CD4-positive, alpha-beta memory T cell (primary cell): ENCODE measurements at regions not wholly inside any gene's neighbourhood (a gene's known extent, or its start where the extent isn't known, plus 50 kb on each side); places are given as distances from the start of the nearest gene placed in this dataset.

ENCODE experiments used
- CTCF ChIA-PET: fragments of 350-600 bp; sonication (Branson Sonifier 250); formaldehyde crosslinking; loops from one replicate; lab custom pipeline; 2021; ENCODE audit warnings: inconsistent platforms; ENCODE audit not compliant: partially characterized antibody; lab: Charles Lee
- POLR2A ChIA-PET: fragments of 350-600 bp; sonication (Branson Sonifier 250); formaldehyde crosslinking; loops from one replicate; lab custom pipeline; 2021; ENCODE audit not compliant: partially characterized antibody; lab: Charles Lee
- DNase-seq, 5 donors: peaks; one replicate each; pipeline versions ENCODE4 v3.0.0 to v3.0.0-alpha.2; 2020 to 2022; ENCODE audit warnings: mixed read lengths in 1 of 5
- H3K27ac ChIP-seq: one replicate; pipeline ENCODE4 v1.7.0; 2013; ENCODE audit warnings: low read depth, low read length
- H3K27me3 ChIP-seq: 2 replicates; pipeline ENCODE4 v1.7.0; 2013; ENCODE audit warnings: mild to moderate bottlenecking, low read length, moderate library complexity; ENCODE audit not compliant: insufficient read depth
- H3K36me3 ChIP-seq: 2 replicates; pipeline ENCODE4 v1.7.0; 2013; ENCODE audit warnings: mild to moderate bottlenecking, low read length, moderate library complexity; ENCODE audit not compliant: insufficient read depth
- H3K4me1 ChIP-seq: 2 replicates; pipeline ENCODE4 v1.7.0; 2013; ENCODE audit warnings: mild to moderate bottlenecking, low read length, moderate library complexity; ENCODE audit not compliant: insufficient read depth
- H3K4me3 ChIP-seq, 2 donors: one replicate each; pipeline ENCODE4 v1.7.0; 2013; ENCODE audit warnings: low read length in 2 of 2, mild to moderate bottlenecking in 1 of 2
- H3K9me3 ChIP-seq, 2 donors: one replicate each; pipeline ENCODE4 v1.7.0; 2013; ENCODE audit warnings: low read length in 2 of 2, control low read depth in 1 of 2; ENCODE audit not compliant: control insufficient read depth in 1 of 2
- H3K27ac Mint-ChIP-seq, 7 donors: one replicate each; pipeline ENCODE4 v1.8.0; 2020 to 2021; ENCODE audit warnings: mixed read lengths in 7 of 7, mild to moderate bottlenecking in 6 of 7, inconsistent platforms in 3 of 7, moderate library complexity in 3 of 7
- H3K27me3 Mint-ChIP-seq, 2 donors: one replicate each; pipeline ENCODE4 v1.8.0; 2020 to 2021; ENCODE audit warnings: mixed read lengths in 2 of 2
- H3K36me3 Mint-ChIP-seq, 2 donors: one replicate each; pipeline ENCODE4 v1.8.0; 2020 to 2021; ENCODE audit warnings: mixed read lengths in 2 of 2, inconsistent platforms in 1 of 2, mild to moderate bottlenecking in 1 of 2
- H3K4me1 Mint-ChIP-seq, 4 donors: one replicate each; pipeline ENCODE4 v1.8.0; 2020 to 2021; ENCODE audit warnings: mixed read lengths in 4 of 4, mild to moderate bottlenecking in 1 of 4
- H3K4me3 Mint-ChIP-seq, 8 donors: one replicate each; pipeline ENCODE4 v1.8.0; 2020 to 2021; ENCODE audit warnings: mixed read lengths in 8 of 8, mild to moderate bottlenecking in 7 of 8, moderate library complexity in 6 of 8, inconsistent platforms in 3 of 8
- H3K9me3 Mint-ChIP-seq, 8 donors: one replicate each; pipeline ENCODE4 v1.8.0; 2020 to 2021; ENCODE audit warnings: mixed read lengths in 8 of 8, mild to moderate bottlenecking in 5 of 8, inconsistent platforms in 3 of 8, moderate library complexity in 1 of 8
- intact Hi-C: fragments of 100-400 bp; cut with micrococcal nuclease; formaldehyde crosslinking; loops from one replicate; pipeline ENCODE4 v1.15.1; 2023

DNA sequence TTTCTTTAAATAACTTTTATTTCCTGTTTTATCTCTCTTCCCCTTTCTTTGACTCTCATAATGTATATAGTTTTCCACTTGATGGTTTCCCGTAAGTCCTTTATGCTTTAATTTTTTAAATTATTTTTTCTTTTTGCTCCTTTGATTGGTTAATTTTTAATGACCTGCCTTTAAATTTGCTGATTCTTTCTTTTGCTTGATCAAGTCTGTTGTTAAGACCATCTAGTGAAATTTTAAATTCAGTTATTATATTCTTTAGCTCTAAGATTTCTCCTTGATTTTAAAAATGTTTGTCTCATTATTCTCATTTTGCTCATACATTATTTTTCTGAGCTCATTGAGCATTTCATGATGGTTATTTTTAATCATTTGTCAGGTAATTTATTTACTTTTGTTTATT lies 718.6 kb downstream of the METTL15 start:
- H3K27ac Mint-ChIP-seq, result no peak overlapping the region
- H3K27me3 Mint-ChIP-seq, result no peaks in the 10 kb centered on the region
- H3K4me1 ChIP-seq, result no peaks in the 10 kb centered on the region
- no peaks in the 10 kb centered on the region for H3K36me3 Mint-ChIP-seq
- ChIA-PET CTCF (no interaction called here), POLR2A (no interaction called here)
- H3K4me1 Mint-ChIP-seq, result no peaks in the 10 kb centered on the region
- DNase-seq, result no peak
- H3K36me3 ChIP-seq, result no peaks in the 10 kb centered on the region
- intact Hi-C loops, result no loop called here
- no peak overlapping the region for H3K4me3 Mint-ChIP-seq
- H3K27me3 ChIP-seq, result no peaks in the 10 kb centered on the region
- H3K4me3 ChIP-seq, result no peak overlapping the region
- no peaks in the 10 kb centered on the region for H3K9me3 ChIP-seq
- H3K27ac ChIP-seq, result no peak overlapping the region
- peaks cover 3 to 22% (median 7%) of the 10 kb centered on the region in 8 donors for H3K9me3 Mint-ChIP-seq

GRCh38 chr11:28822576-28822975 lies 714.4 kb downstream of the METTL15 start:
- Mint-ChIP-seq H3K9me3 (peaks cover 0 to 19% (median 7%) of the 10 kb centered on the region in 8 donors), H3K4me1 (no peaks in the 10 kb centered on the region), H3K27ac (no peak overlapping the region), H3K36me3 (no peaks in the 10 kb centered on the region), H3K27me3 (no peaks in the 10 kb centered on the region), H3K4me3 (no peak overlapping the region)
- intact Hi-C loops, result no loop called here
- no peak overlapping the region for H3K27ac ChIP-seq
- no peak for DNase-seq
- no peaks in the 10 kb centered on the region for H3K4me1 ChIP-seq
- POLR2A ChIA-PET, result no interaction called here
- CTCF ChIA-PET, result no interaction called here
- H3K36me3 ChIP-seq, result no peaks in the 10 kb centered on the region
- H3K9me3 ChIP-seq, result no peaks in the 10 kb centered on the region
- H3K4me3 ChIP-seq, result no peak overlapping the region
- H3K27me3 ChIP-seq, result no peaks in the 10 kb centered on the region

- H3K27ac ChIP-seq, result no peak overlapping the region
- Mint-ChIP-seq H3K36me3 (no peaks in the 10 kb centered on the region), H3K27me3 (no peaks in the 10 kb centered on the region), H3K4me3 (no peak overlapping the region), H3K4me1 (no peaks in the 10 kb centered on the region), H3K27ac (no peak overlapping the region), H3K9me3 (peaks cover 0 to 12% (median 2%) of the 10 kb centered on the region in 8 donors)
- DNase-seq, result no peak
- no peaks in the 10 kb centered on the region for H3K4me1 ChIP-seq
- no peak overlapping the region for H3K4me3 ChIP-seq
- H3K36me3 ChIP-seq, result no peaks in the 10 kb centered on the region
- ChIA-PET CTCF (no interaction called here), POLR2A (no interaction called here)
- no peaks in the 10 kb centered on the region for H3K27me3 ChIP-seq
- intact Hi-C loops, result no loop called here
- no peaks in the 10 kb centered on the region for H3K9me3 ChIP-seq
Measured at GRCh38 chr11:28820296-28820989, 712.3 kb downstream of the METTL15 start.

GRCh38 chr11:28819741-28820140 lies 711.6 kb downstream of the METTL15 start:
- Mint-ChIP-seq H3K4me3 (no peak overlapping the region), H3K9me3 (peaks cover 0 to 19% (median 1%) of the 10 kb centered on the region in 8 donors), H3K36me3 (no peaks in the 10 kb centered on the region), H3K27me3 (no peaks in the 10 kb centered on the region), H3K4me1 (no peaks in the 10 kb centered on the region), H3K27ac (no peak overlapping the region)
- Histone ChIP-seq H3K36me3 (no peaks in the 10 kb centered on the region), H3K27me3 (no peaks in the 10 kb centered on the region), H3K9me3 (no peaks in the 10 kb centered on the region), H3K27ac (no peak overlapping the region), H3K4me1 (no peaks in the 10 kb centered on the region), H3K4me3 (no peak overlapping the region)
- POLR2A ChIA-PET, result no interaction called here
- DNase-seq, result no peak
- CTCF ChIA-PET, result no interaction called here
- intact Hi-C loops, result no loop called here

GRCh38 chr11:28815110-28815509 lies 706.9 kb downstream of the METTL15 start:
- Histone ChIP-seq H3K4me3 (no peak overlapping the region), H3K9me3 (no peaks in the 10 kb centered on the region), H3K27me3 (no peaks in the 10 kb centered on the region), H3K36me3 (no peaks in the 10 kb centered on the region), H3K4me1 (no peaks in the 10 kb centered on the region), H3K27ac (no peak overlapping the region)
- Mint-ChIP-seq H3K27ac (no peak overlapping the region), H3K9me3 (peaks cover 0 to 19% (median 3%) of the 10 kb centered on the region in 8 donors), H3K4me3 (no peak overlapping the region), H3K4me1 (no peaks in the 10 kb centered on the region), H3K36me3 (no peaks in the 10 kb centered on the region), H3K27me3 (no peaks in the 10 kb centered on the region)
- intact Hi-C loops, result no loop called here
- POLR2A ChIA-PET, result no interaction called here
- DNase-seq, result no peak
- CTCF ChIA-PET, result no interaction called here

DNA sequence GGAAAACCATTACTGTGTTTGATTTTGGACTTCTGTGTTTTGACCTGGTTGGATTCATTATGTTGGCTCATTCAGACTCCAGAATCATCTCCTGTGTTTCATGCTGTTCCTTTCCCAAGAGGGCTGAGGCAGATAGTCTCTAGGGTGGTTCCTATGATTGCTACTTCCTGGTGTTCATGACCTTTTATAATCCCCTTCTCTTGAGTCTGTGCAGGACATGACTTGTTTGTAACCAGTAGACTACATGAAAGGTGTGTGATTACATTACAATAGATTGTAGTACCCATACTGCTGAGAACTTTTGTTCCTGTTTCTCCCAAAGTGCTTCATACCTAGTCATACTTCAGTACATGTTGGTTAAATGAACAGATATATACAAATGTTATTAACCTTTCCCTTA lies 700.6 kb downstream of the METTL15 start:
- CTCF ChIA-PET, result no interaction called here
- no peak overlapping the region for H3K27ac ChIP-seq
- H3K4me3 ChIP-seq, result no peak overlapping the region
- Mint-ChIP-seq H3K4me3 (no peak overlapping the region), H3K36me3 (no peaks in the 10 kb centered on the region), H3K27me3 (no peaks in the 10 kb centered on the region), H3K9me3 (peaks cover 0 to 18% (median 4%) of the 10 kb centered on the region in 8 donors), H3K4me1 (no peaks in the 10 kb centered on the region), H3K27ac (no peak overlapping the region)
- H3K9me3 ChIP-seq, result no peaks in the 10 kb centered on the region
- DNase-seq, result no peak
- no peaks in the 10 kb centered on the region for H3K36me3 ChIP-seq
- H3K4me1 ChIP-seq, result no peaks in the 10 kb centered on the region
- intact Hi-C loops, result no loop called here
- POLR2A ChIA-PET, result no interaction called here
- H3K27me3 ChIP-seq, result no peaks in the 10 kb centered on the region

- Histone ChIP-seq H3K4me1 (no peaks in the 10 kb centered on the region), H3K4me3 (no peak overlapping the region), H3K27ac (no peak overlapping the region), H3K9me3 (no peaks in the 10 kb centered on the region), H3K36me3 (no peaks in the 10 kb centered on the region), H3K27me3 (no peaks in the 10 kb centered on the region)
- Mint-ChIP-seq H3K4me3 (no peak overlapping the region), H3K9me3 (peaks cover 2 to 8% (median 3%) of the 10 kb centered on the region in 8 donors), H3K36me3 (no peaks in the 10 kb centered on the region), H3K4me1 (no peaks in the 10 kb centered on the region), H3K27me3 (no peaks in the 10 kb centered on the region), H3K27ac (no peak overlapping the region)
- ChIA-PET POLR2A (no interaction called here), CTCF (no interaction called here)
- intact Hi-C loops, result no loop called here
- DNase-seq, result no peak
Measured at GRCh38 chr11:28799316-28799715, 691.1 kb downstream of the METTL15 start.
